GM19395 (cell line): ENCODE measurements at regions not wholly inside any gene's neighbourhood (a gene's known extent, or its start where the extent isn't known, plus 50 kb on each side); places are given as distances from the start of the nearest gene placed in this dataset.
"Not testable (repeated sequence)": the region's sequence is repeated elsewhere in the genome, so short reads cannot be mapped to it uniquely, and the experiment has no call there.

ENCODE experiments used
- ATAC-seq: cut with Tn5 transposase; IDR thresholded peaks from one replicate; pipeline ENCODE4 v1.9.1; 2021; ENCODE audit warnings: mild to moderate bottlenecking, moderate library complexity; ENCODE audit not compliant: unreplicated experiment

GRCh38 chr14:38600572-38600971, 344.7 kb upstream of the CLEC14A start:
- ATAC-seq, result not testable (repeated sequence)

GRCh38 chr14:38593476-38593875, 337.6 kb upstream of the CLEC14A start:
- no peak for ATAC-seq

DNA sequence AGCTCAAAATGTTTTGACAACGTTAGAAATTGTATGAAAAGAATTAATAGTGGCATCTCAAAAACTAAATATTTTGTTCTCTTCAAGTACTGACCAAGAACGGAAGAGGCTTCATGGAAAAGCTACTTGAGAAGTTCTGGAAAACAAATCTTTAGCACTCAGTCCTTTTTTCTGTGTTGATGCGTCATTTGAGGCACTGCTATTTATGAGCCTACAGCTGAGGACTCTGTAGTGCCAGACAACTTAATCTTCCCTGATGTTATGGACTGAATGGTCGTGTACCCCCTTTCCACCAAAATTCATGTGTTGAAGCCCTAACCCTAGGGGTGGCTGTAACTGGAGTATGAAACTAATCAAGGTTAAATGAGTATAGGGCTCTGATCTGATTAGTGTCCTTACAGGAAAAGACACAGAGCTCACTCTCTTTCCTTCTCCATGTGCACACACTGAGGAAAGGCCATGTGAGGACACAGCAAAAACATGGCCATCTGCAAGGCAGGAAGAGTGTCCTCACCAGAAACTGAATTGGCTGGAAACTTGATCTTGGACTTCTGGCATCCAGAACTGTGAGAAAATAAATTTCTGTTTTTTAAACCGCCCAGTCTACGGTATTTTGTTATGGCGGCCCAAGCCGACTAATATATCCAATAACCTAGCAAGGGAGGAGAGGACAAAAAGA, 337.0 kb upstream of the CLEC14A start:
- no peak for ATAC-seq

DNA sequence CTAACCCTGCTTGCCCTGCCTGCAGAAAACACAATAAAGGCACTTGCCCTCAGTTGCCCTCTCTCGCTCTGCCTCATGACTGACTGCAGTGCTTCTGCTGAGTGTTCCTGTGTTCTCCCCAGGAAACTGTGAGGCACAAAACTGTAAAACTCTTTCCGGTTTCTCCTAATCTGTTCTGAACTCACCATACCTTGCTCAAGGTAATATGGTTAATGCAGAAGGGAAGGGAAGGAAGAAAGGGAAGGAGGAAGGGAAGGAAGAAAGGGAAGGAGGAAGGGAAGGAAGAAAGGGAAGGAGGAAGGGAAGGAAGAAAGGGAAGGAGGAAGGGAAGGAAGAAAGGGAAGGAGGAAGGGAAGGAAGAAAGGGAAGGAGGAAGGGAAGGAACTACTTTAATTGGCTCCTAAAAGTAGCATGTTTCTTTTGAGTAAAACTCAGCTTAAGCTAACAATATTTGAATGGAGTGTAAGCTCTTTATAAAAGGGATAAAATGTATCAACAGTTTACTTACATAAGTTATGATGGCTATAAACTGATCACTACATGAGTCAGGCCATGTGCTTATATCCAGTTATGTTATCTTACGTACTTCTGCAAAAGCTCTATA, 334.0 kb upstream of the CLEC14A start:
- no peak for ATAC-seq

GRCh38 chr14:38583471-38583870, 327.6 kb upstream of the CLEC14A start:
- ATAC-seq, result no peak

GRCh38 chr14:38578278-38578681, 322.4 kb upstream of the CLEC14A start:
- no peak for ATAC-seq

- ATAC-seq, result no peak
Observed at GRCh38 chr14:38567703-38568102, 311.8 kb upstream of the CLEC14A start.

GRCh38 chr14:38561657-38562056, 305.8 kb upstream of the CLEC14A start:
- ATAC-seq, result no peak

GRCh38 chr14:38559711-38560110, 303.8 kb upstream of the CLEC14A start:
- no peak for ATAC-seq

DNA sequence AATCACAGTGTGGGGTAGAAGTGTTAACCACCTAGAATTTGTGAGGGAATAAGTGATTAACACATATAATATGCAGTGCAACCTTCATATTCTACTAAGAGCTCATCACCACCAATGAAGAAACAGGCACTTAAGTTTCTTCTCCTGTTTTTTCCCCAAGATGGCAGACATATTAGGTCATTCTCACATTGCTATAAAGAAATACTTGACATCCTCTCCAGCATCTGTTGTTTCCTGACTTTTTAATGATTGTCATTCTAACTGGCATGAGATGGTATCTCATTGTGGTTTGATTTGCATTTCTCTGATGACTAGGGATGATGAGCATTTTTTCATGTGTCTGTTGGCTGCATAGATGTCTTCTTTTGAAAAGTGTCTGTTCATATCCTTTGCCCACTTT, 301.5 kb upstream of the CLEC14A start:
- not testable (repeated sequence) for ATAC-seq

GRCh38 chr14:38556252-38556651, 300.4 kb upstream of the CLEC14A start:
- no peak for ATAC-seq

DNA sequence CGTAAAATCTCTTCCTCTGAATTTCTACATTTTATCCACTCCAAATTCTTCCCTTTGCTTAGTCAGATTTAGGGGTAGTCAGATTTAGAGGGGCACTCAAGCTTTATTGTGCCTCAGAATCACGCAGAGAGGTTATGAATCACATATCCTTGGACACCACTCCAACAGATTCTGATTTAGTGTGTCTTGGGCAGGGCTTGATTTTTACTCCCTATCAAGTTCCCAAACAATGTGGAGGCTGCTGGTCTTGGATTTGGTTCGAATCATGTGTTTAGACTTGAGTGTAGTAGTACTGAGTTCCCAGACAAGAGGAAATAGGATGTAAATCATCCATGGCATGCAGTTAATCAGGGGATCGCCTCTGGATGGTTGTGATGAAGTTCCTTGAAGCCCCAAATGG, 298.1 kb upstream of the CLEC14A start:
- no peak for ATAC-seq

- no peak for ATAC-seq
Observed at GRCh38 chr14:38553586-38553985, 297.7 kb upstream of the CLEC14A start.

DNA sequence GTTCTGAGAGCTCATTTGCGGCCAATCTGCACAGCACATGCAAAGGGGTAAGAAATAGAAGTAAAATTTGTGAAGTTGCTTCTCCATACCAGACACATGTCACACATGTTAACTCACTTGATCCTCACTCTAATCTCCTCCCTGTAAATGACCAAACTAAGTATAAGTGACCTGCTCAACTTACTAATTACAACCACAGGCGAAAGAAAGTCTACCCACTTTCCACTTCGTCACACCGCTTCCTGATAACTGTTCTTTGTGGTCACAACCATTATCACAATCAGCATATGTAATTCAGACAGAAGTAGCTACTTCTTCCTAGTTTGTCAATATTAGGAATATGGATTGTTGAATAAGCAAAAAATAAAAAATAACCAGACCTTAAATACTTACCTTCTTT, 293.7 kb upstream of the CLEC14A start:
- no peak for ATAC-seq

DNA sequence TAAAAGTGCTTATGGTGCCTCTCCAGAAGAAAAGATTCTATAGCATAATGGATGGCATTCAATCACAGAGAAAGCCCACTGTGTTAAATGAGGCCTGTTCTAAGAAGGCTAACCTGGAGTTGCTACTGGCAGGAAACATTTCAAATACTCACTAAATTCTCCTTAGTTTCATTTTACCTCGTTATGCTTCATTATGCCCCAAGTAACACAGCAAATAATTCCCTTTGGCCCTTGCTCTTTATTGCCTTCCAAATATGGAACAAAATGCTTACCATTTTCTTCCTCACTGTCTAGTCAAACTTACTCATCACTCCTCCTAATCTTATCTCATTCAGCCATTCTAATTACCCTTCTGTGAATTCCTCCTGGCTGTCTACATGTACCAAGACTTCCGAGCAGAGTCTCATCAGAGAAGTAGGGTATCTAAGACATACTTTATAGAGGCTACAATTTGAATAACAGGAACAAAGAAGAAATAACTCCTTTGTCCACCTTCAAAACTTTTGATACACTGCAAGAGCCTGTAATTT, 292.1 kb upstream of the CLEC14A start:
- no peak for ATAC-seq

- ATAC-seq, result no peak
Observed at GRCh38 chr14:38546932-38547551, 291.1 kb upstream of the CLEC14A start.

DNA sequence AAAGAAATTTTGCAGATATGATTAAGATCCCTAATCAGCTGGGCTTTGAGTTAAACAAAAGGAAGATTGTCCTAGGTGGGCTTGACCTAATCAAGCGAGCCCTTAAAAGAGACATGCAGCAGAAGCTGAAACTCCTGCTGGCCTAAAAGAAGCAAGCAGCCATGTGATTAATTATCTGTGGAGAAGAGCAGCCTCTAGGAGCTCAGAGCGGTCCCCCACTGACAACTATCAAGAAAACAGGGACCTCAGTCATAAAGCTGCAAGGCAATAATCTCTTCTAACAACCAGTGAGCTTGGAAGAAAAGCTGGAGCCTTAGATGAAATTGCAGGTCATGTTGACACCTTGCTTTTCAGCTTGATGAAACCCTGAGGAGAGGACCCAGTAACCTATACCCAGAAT, 288.9 kb upstream of the CLEC14A start:
- ATAC-seq, result no peak

- ATAC-seq, result not testable (repeated sequence)
Observed at GRCh38 chr14:38543851-38544250, 288.0 kb upstream of the CLEC14A start.

DNA sequence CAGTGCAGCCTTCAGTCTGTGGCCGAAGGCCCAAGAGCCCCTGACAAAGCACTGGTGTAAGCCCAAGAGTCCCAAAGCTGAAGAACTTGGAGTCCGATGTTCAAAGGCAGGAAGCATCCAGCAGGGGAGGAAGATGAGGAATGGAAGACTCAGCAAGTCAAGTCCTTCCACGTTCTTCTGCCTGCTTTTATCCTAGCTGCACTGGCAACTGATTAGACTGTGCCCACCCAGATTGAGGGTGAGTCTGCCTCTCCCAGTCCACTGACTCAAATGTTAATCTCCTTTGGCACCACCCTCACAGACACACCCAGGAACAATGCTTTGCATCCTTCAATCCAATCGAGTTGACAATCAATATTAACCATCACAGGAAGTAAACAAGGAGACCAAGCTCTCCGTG, 282.2 kb upstream of the CLEC14A start:
- not testable (repeated sequence) for ATAC-seq

GRCh38 chr14:38536376-38537038, 280.6 kb upstream of the CLEC14A start:
- ATAC-seq, result no peak

- ATAC-seq, result no peak
Observed at GRCh38 chr14:38528582-38528981, 272.7 kb upstream of the CLEC14A start.

GRCh38 chr14:38527502-38527878, 271.6 kb upstream of the CLEC14A start:
- ATAC-seq, result no peak
